Thyroid gland (tissue), 4 donors: ENCODE measurements at regions not wholly inside any gene's neighbourhood (a gene's known extent, or its start where the extent isn't known, plus 50 kb on each side); places are given as distances from the start of the nearest gene placed in this dataset.

Experiments used
- POLR2A ChIP-seq, 2 donors: fragments of 450-650 bp; IDR thresholded peaks; one replicate each; pipeline ENCODE4 v1.6.1; 2017; ENCODE audit warnings: antibody characterized with exemption in 2 of 2, mild to moderate bottlenecking in 2 of 2, moderate library complexity in 1 of 2
- TF ChIP-seq, protein P1 (sequence below), 6 experiments: fragments of 200-600 bp in 3 of 6; fragments of 450-650 bp in 3 of 6; sonication (generic) in 3 of 6; IDR thresholded peaks; one replicate each; pipeline ENCODE4 v1.5.1; 2016 to 2019; ENCODE audit warnings: antibody characterized with exemption in 6 of 6, mild to moderate bottlenecking in 2 of 6, inconsistent platforms in 1 of 6, moderate library complexity in 1 of 6

- TF ChIP-seq, protein P1, sequence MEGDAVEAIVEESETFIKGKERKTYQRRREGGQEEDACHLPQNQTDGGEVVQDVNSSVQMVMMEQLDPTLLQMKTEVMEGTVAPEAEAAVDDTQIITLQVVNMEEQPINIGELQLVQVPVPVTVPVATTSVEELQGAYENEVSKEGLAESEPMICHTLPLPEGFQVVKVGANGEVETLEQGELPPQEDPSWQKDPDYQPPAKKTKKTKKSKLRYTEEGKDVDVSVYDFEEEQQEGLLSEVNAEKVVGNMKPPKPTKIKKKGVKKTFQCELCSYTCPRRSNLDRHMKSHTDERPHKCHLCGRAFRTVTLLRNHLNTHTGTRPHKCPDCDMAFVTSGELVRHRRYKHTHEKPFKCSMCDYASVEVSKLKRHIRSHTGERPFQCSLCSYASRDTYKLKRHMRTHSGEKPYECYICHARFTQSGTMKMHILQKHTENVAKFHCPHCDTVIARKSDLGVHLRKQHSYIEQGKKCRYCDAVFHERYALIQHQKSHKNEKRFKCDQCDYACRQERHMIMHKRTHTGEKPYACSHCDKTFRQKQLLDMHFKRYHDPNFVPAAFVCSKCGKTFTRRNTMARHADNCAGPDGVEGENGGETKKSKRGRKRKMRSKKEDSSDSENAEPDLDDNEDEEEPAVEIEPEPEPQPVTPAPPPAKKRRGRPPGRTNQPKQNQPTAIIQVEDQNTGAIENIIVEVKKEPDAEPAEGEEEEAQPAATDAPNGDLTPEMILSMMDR (IDR thresholded peaks at IDR 0.05) = no peak
- no peak for TF ChIP-seq POLR2A (IDR thresholded peaks at IDR 0.05)
These were observed 385.6 kb upstream of the LRRC4C start for GRCh38 chr11:41845066-41845465.
